ENCODE measurements at regions not wholly inside any gene's neighbourhood (a gene's known extent, or its start where the extent isn't known, plus 50 kb on each side); places are given as distances from the start of the nearest gene placed in this dataset.

GRCh38 chr2:128424406-128425171, 105.9 kb upstream of the HS6ST1 start:
- TF ChIP-seq CTCF (conservative IDR thresholded peaks at IDR 0.05) (no peak), EZH2 (IDR thresholded peaks at IDR 0.05; ENCODE audit: low read depth) (no peak)
